Mesothelial cell of epicardium (in vitro differentiated cells): ENCODE measurements at regions not wholly inside any gene's neighbourhood (a gene's known extent, or its start where the extent isn't known, plus 50 kb on each side); places are given as distances from the start of the nearest gene placed in this dataset.
"Not testable (repeated sequence)": the region's sequence is repeated elsewhere in the genome, so short reads cannot be mapped to it uniquely, and the experiment has no call there.

Source experiments
- DNase-seq, 2 experiments: peaks; one replicate each; pipeline ENCODE4 v3.0.0; 2021; ENCODE audit warnings: low spot score in 2 of 2; ENCODE audit not compliant: unreplicated experiment in 2 of 2
- H3K27ac Mint-ChIP-seq: 2 replicates; pipeline ENCODE4 v1.8.0; 2021; ENCODE audit warnings: mixed read lengths
- H3K27me3 Mint-ChIP-seq: 2 replicates; pipeline ENCODE4 v1.8.0; 2021; ENCODE audit warnings: low read depth, mixed read lengths
- H3K36me3 Mint-ChIP-seq: 2 replicates; pipeline ENCODE4 v1.8.0; 2021; ENCODE audit warnings: mixed read lengths
- H3K4me1 Mint-ChIP-seq: 2 replicates; pipeline ENCODE4 v1.8.0; 2021; ENCODE audit warnings: mixed read lengths
- H3K4me3 Mint-ChIP-seq: 2 replicates; pipeline ENCODE4 v1.8.0; 2021; ENCODE audit warnings: mild to moderate bottlenecking, moderate library complexity, mixed read lengths
- H3K9me3 Mint-ChIP-seq: 2 replicates; pipeline ENCODE4 v1.8.0; 2021; ENCODE audit warnings: mixed read lengths
- CTCF ChIP-seq: fragments of 200-600 bp; sonication (generic); IDR thresholded peaks from one replicate; pipeline ENCODE4 v1.5.0; 2021; ENCODE audit warnings: antibody characterized with exemption; ENCODE audit not compliant: unreplicated experiment

DNA sequence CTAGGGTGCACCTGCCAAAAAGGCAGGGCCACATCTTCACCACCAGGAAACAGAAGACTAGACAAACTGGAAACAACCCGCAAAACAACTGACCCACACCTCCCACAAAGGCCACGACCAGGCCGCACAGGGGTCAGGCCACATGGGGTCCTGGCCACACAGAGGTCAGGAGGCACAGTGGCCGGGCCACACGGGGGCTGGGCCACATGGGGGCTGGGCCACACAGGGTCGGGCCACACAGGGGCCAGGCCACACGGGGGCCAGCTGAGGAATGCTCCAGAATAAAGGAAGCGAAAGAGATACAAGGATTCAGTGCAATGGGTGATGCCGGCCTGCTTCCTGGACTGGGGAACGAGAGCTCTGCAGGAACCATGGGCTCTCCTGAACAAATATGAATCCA, 91.6 kb downstream of the OLFM1 start:
- Mint-ChIP-seq H3K9me3 (no peaks in the 10 kb centered on the region), H3K36me3 (no peaks in the 10 kb centered on the region), H3K27me3 (peaks cover 43% of the 10 kb centered on the region), H3K4me1 (no peaks in the 10 kb centered on the region), H3K27ac (no peak overlapping the region), H3K4me3 (no peak overlapping the region)
- TF ChIP-seq CTCF = no peak
- no peak for DNase-seq

- Mint-ChIP-seq H3K27ac (no peak overlapping the region), H3K4me3 (no peak overlapping the region), H3K4me1 (peaks cover 6% of the 10 kb centered on the region), H3K9me3 (no peaks in the 10 kb centered on the region), H3K27me3 (peaks cover 47% of the 10 kb centered on the region), H3K36me3 (no peaks in the 10 kb centered on the region)
- TF ChIP-seq CTCF = no peak
- DNase-seq = no peak
Observed at GRCh38 chr9:135179976-135180375, 92.5 kb downstream of the OLFM1 start.

GRCh38 chr9:135180586-135180985, 93.1 kb downstream of the OLFM1 start:
- Mint-ChIP-seq H3K4me1 (peaks cover 6% of the 10 kb centered on the region), H3K9me3 (no peaks in the 10 kb centered on the region), H3K27me3 (peaks cover 46% of the 10 kb centered on the region), H3K4me3 (no peak overlapping the region), H3K36me3 (no peaks in the 10 kb centered on the region), H3K27ac (no peak overlapping the region)
- TF ChIP-seq CTCF = no peak
- DNase-seq = no peak

DNA sequence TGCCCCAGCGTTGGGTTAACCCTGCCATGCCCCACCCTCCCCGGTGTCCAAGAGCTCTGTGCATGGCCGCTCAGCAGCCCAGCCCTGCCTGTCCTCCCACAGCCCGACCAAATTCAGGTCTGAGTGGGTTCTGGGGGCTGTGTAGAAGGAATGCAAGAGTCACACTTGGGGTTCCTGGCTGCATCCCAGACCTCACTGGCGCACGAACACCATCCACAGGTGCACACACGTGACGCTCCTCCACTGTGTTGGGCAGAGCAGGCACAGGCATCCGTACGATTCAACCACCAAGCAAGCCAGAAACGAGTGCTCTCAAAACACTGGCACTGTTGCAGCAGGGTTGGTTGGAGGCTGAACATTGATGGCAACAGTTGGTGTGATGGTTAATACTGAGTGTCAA, 93.9 kb downstream of the OLFM1 start:
- DNase-seq = no peak
- H3K9me3 Mint-ChIP-seq = no peaks in the 10 kb centered on the region
- peaks cover 6% of the 10 kb centered on the region for H3K4me1 Mint-ChIP-seq
- H3K27ac Mint-ChIP-seq = no peak overlapping the region
- no peak overlapping the region for H3K4me3 Mint-ChIP-seq
- TF ChIP-seq CTCF = no peak
- H3K27me3 Mint-ChIP-seq = peaks cover 45% of the 10 kb centered on the region
- no peaks in the 10 kb centered on the region for H3K36me3 Mint-ChIP-seq

- H3K4me1 Mint-ChIP-seq, H3K9me3 Mint-ChIP-seq, DNase-seq, H3K4me3 Mint-ChIP-seq, H3K36me3 Mint-ChIP-seq, H3K27ac Mint-ChIP-seq: not testable (repeated sequence)
- peaks cover 50% of the 10 kb centered on the region for H3K27me3 Mint-ChIP-seq
Observed at GRCh38 chr9:135181841-135182240, 94.4 kb downstream of the OLFM1 start.

DNA sequence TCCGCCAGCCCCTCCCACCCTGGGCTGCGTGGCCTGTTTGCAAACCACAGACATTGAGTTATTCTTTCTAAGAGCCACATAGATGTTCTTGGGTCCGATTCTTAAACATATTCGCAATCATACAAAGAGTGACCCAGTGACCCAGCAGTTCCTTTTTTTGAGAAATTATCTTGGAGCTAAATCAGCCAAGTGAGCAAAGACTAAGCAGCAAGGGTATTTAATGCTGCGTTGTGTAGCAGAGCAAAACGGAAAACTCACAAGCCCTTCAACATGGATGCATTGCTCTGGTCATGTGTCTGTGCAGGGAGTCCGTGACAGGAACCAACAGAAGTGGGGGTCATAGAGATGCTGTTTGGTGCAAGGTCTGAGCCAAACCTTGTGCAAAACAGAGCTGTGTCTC, 95.6 kb downstream of the OLFM1 start:
- DNase-seq = no peak
- H3K27me3 Mint-ChIP-seq = peaks cover 57% of the 10 kb centered on the region
- H3K36me3 Mint-ChIP-seq = no peaks in the 10 kb centered on the region
- no peak overlapping the region for H3K4me3 Mint-ChIP-seq
- no peak for TF ChIP-seq CTCF
- no peaks in the 10 kb centered on the region for H3K9me3 Mint-ChIP-seq
- no peak overlapping the region for H3K27ac Mint-ChIP-seq
- peaks cover 6% of the 10 kb centered on the region for H3K4me1 Mint-ChIP-seq
